Neural progenitor cell (in vitro differentiated cells): ENCODE measurements at regions not wholly inside any gene's neighbourhood (a gene's known extent, or its start where the extent isn't known, plus 50 kb on each side); places are given as distances from the start of the nearest gene placed in this dataset.

Source experiments
- CTCF ChIP-seq: fragments of 200-600 bp; sonication (generic); IDR thresholded peaks from 2 replicates; pipeline ENCODE4 v1.5.1; 2017; ENCODE audit warnings: antibody characterized with exemption, mild to moderate bottlenecking
- EZH2 ChIP-seq: fragments of 200-600 bp; sonication (generic); IDR thresholded peaks from 2 replicates; pipeline ENCODE4 v1.6.1; 2017; ENCODE audit warnings: antibody characterized with exemption, mild to moderate bottlenecking, moderate library complexity
- EZH2phosphoT487 ChIP-seq: fragments of 200-600 bp; sonication (generic); IDR thresholded peaks from 2 replicates; pipeline ENCODE4 v1.6.1; 2017; ENCODE audit warnings: antibody characterized with exemption

GRCh38 chr10:33521062-33521461 is 186.6 kb upstream of the NRP1 start:
- TF ChIP-seq CTCF (no peak), EZH2 (no peak), EZH2phosphoT487 (no peak)
